Keratinocyte (primary cell): ENCODE measurements at regions not wholly inside any gene's neighbourhood (a gene's known extent, or its start where the extent isn't known, plus 50 kb on each side); places are given as distances from the start of the nearest gene placed in this dataset.

Source experiments
- DNase-seq: peaks from one replicate; pipeline ENCODE4 v3.0.0-alpha.2; 2011; ENCODE audit warnings: low read depth, missing footprints, low spot score
- FAIRE-seq: peaks from 2 replicates; lab custom pipeline; 2011; peaks lifted over from hg19 to GRCh38; lab: Jason Lieb, UNC
- H2AFZ ChIP-seq: 2 replicates; pipeline ENCODE4 v1.6.0; 2012; ENCODE audit warnings: low read length, control low read depth, inconsistent platforms; ENCODE audit not compliant: control insufficient read depth
- H3K27ac ChIP-seq: 2 replicates; pipeline ENCODE4 v1.5.1; 2011; ENCODE audit warnings: low read length; ENCODE audit not compliant: control insufficient read depth, insufficient read depth
- H3K27me3 ChIP-seq: 3 replicates; pipeline ENCODE4 v1.6.0; 2011; ENCODE audit warnings: low read length; ENCODE audit not compliant: control insufficient read depth, insufficient read depth; ENCODE audit errors: extremely low read depth
- H3K36me3 ChIP-seq, 2 experiments: 2 replicates in 1 of 2; 3 replicates in 1 of 2; pipeline ENCODE4 v1.5.1; 2011; ENCODE audit warnings: low read length in 2 of 2, mild to moderate bottlenecking in 1 of 2; ENCODE audit not compliant: control insufficient read depth in 2 of 2, insufficient read depth in 2 of 2; ENCODE audit errors: extremely low read depth in 1 of 2
- H3K4me1 ChIP-seq: 3 replicates; pipeline ENCODE4 v1.5.1; 2011; ENCODE audit warnings: low read length; ENCODE audit not compliant: control insufficient read depth, insufficient read depth; ENCODE audit errors: extremely low read depth
- H3K4me2 ChIP-seq: 3 replicates; pipeline ENCODE4 v1.6.0; 2011; ENCODE audit warnings: low read depth, low read length; ENCODE audit not compliant: control insufficient read depth, insufficient read depth; ENCODE audit errors: extremely low read depth
- H3K4me3 ChIP-seq, 3 experiments: fragments of 200-600 bp in 1 of 3; sonication (generic) in 1 of 3; 2 replicates in 2 of 3; 3 replicates in 1 of 3; pipeline ENCODE4 v1.5.1; 2011 to 2016; ENCODE audit warnings: low read length in 3 of 3, mild to moderate bottlenecking in 3 of 3, control low read depth in 2 of 3, inconsistent platforms in 1 of 3, low read depth in 1 of 3, mixed read lengths in 1 of 3, mixed run types in 1 of 3, moderate library complexity in 1 of 3; ENCODE audit not compliant: control insufficient read depth in 2 of 3, insufficient read depth in 2 of 3; ENCODE audit errors: extremely low read depth in 1 of 3
- H3K79me2 ChIP-seq: 2 replicates; pipeline ENCODE4 v1.6.0; 2012; ENCODE audit warnings: low read length; ENCODE audit not compliant: control insufficient read depth, insufficient read depth
- H3K9ac ChIP-seq: 3 replicates; pipeline ENCODE4 v1.6.0; 2011; ENCODE audit warnings: low read length; ENCODE audit not compliant: control insufficient read depth, insufficient read depth; ENCODE audit errors: extremely low read depth
- H3K9me1 ChIP-seq: 3 replicates; pipeline ENCODE4 v1.6.0; 2011; ENCODE audit warnings: low read length; ENCODE audit not compliant: control insufficient read depth, insufficient read depth; ENCODE audit errors: extremely low read depth
- H3K9me3 ChIP-seq: 2 replicates; pipeline ENCODE4 v1.5.1; 2012; ENCODE audit warnings: low read depth, low read length; ENCODE audit not compliant: control insufficient read depth
- H4K20me1 ChIP-seq: 3 replicates; pipeline ENCODE4 v1.6.0; 2011; ENCODE audit warnings: low read length; ENCODE audit not compliant: control insufficient read depth, insufficient read depth; ENCODE audit errors: extremely low read depth
- EZH2 ChIP-seq: IDR thresholded peaks from one replicate; pipeline ENCODE4 v1.6.1; 2012; ENCODE audit warnings: inconsistent platforms, mild to moderate bottlenecking, low read length, moderate library complexity
- dilution Hi-C: fragments of 300-500 bp; cut with MboI; formaldehyde crosslinking; loops from one replicate; pipeline ENCODE4 v1.7.0; 2020; ENCODE audit warnings: low sequenced_read_pairs; ENCODE audit not compliant: extremely low pct_ligation_motif_present
- TF ChIP-seq, protein P1 (sequence below), 3 experiments: IDR thresholded peaks in 1 of 3; conservative IDR thresholded peaks in 1 of 3; optimal IDR thresholded peaks in 1 of 3; 2 replicates in 2 of 3; 3 replicates in 1 of 3; pipeline versions ENCODE3 to v1.5.1; 2011; ENCODE audit warnings: low read length in 3 of 3, mild to moderate bottlenecking in 3 of 3, moderate library complexity in 2 of 3, control low read depth in 1 of 3, inconsistent platforms in 1 of 3; ENCODE audit not compliant: insufficient read depth in 2 of 3; ENCODE audit errors: extremely low read depth in 1 of 3

DNA sequence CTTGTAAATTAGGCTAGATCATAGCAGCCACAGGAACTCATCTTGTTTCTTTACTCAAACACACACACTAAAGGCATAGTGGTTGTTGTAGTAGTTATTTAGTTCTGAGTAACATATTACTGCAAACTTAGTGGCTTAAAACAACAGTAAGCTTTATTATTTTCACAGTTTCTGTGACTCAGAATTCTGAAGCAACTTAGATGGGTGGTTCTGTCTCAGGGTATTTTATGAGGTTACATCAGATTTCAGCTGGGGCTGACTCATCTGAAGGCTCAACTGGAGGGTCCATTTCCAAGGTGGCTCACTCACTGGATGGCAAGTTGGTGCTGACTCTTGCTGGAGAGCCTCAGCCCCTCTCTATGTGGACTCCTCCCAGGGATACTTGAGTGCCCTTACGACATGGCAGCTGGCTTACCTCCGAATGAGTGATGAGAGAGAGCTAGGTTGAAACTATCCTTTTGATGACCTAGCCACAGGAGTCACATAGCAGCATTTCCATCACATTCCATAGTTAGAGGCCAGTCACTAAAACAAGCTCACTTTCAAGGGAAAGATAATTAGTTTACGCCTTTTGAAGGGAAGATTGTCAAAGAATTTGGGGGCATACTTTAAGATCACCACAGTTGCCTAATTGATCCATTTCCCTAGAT is 101.0 kb upstream of the PRNP start:
- no peak overlapping the region for H2AFZ ChIP-seq
- no peaks in the 10 kb centered on the region for H3K9me3 ChIP-seq
- H3K27me3 ChIP-seq: peaks cover 6% of the 10 kb centered on the region
- no peak overlapping the region for H3K4me3 ChIP-seq
- no peaks in the 10 kb centered on the region for H3K4me1 ChIP-seq
- no peaks in the 10 kb centered on the region for H4K20me1 ChIP-seq
- H3K27ac ChIP-seq: no peak overlapping the region
- DNase-seq (peak; percentile 50), FAIRE-seq (no peak)
- no peaks in the 10 kb centered on the region for H3K9me1 ChIP-seq
- dilution Hi-C loops: no loop called here
- no peak overlapping the region for H3K9ac ChIP-seq
- no peak overlapping the region for H3K4me2 ChIP-seq
- TF ChIP-seq EZH2: no peak
- TF ChIP-seq, protein P1, sequence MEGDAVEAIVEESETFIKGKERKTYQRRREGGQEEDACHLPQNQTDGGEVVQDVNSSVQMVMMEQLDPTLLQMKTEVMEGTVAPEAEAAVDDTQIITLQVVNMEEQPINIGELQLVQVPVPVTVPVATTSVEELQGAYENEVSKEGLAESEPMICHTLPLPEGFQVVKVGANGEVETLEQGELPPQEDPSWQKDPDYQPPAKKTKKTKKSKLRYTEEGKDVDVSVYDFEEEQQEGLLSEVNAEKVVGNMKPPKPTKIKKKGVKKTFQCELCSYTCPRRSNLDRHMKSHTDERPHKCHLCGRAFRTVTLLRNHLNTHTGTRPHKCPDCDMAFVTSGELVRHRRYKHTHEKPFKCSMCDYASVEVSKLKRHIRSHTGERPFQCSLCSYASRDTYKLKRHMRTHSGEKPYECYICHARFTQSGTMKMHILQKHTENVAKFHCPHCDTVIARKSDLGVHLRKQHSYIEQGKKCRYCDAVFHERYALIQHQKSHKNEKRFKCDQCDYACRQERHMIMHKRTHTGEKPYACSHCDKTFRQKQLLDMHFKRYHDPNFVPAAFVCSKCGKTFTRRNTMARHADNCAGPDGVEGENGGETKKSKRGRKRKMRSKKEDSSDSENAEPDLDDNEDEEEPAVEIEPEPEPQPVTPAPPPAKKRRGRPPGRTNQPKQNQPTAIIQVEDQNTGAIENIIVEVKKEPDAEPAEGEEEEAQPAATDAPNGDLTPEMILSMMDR (optimal IDR thresholded peaks at IDR 0.05 in 1 of 3, IDR thresholded peaks at IDR 0.05 in 1 of 3, conservative IDR thresholded peaks at IDR 0.05 in 1 of 3; ENCODE audit: extremely low read depth in 1 of 3, insufficient read depth in 2 of 3, low read length in 3 of 3): no peak
- no peaks in the 10 kb centered on the region for H3K36me3 ChIP-seq
- H3K79me2 ChIP-seq: no peaks in the 10 kb centered on the region

DNA sequence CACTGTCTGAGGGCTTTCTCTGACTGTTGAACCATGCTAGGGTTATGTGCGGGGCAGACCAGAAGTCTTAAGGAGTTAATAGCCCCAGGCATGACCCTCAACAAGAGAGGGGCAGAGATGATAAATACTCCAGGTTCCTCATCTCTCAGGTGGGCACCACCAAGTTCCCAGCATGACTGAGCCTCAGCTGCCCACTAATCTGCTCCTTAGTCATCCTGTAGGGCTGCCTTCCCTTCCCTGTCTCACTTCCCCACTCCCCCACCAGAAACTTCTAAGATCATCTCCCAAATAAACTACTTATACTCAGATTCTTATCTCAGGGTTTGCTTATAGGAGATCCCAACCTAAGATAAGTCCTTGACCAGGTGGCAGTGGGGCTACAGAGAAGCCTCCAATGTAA is 101.7 kb upstream of the PRNP start:
- DNase-seq (no peak), FAIRE-seq (no peak)
- Histone ChIP-seq H3K36me3 (no peaks in the 10 kb centered on the region), H3K4me3 (no peak overlapping the region), H3K4me2 (no peak overlapping the region), H4K20me1 (no peaks in the 10 kb centered on the region), H2AFZ (no peak overlapping the region), H3K9me1 (no peaks in the 10 kb centered on the region), H3K27ac (no peak overlapping the region), H3K79me2 (no peaks in the 10 kb centered on the region), H3K9ac (no peak overlapping the region), H3K9me3 (no peaks in the 10 kb centered on the region), H3K27me3 (peaks cover 6% of the 10 kb centered on the region), H3K4me1 (no peaks in the 10 kb centered on the region)
- TF ChIP-seq EZH2: no peak
- dilution Hi-C loops: no loop called here

DNA sequence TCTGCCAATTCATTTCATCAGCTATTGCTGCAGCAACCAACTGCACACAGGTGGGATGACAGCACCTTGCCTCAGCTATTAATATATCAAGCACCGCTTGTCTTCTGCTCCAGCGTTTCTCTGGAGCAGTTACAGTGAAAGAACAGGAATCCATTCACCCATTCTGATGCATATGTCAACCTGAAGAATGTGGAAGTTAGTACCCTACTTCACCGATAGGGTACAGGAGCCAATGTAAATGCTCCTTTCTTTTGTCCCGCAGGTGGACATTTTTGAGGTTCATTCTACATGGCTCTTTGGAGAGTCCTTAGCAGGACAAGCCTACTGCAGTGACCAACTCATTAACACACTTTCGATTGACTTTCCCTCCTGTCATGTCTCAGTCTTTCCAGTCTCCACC is 104.4 kb upstream of the PRNP start:
- H3K9me1 ChIP-seq: no peaks in the 10 kb centered on the region
- no peaks in the 10 kb centered on the region for H3K36me3 ChIP-seq
- no peak overlapping the region for H3K27ac ChIP-seq
- dilution Hi-C loops: no loop called here
- no peak overlapping the region for H3K4me2 ChIP-seq
- FAIRE-seq: no peak
- H3K27me3 ChIP-seq: peaks cover 6% of the 10 kb centered on the region
- H3K9ac ChIP-seq: no peak overlapping the region
- H2AFZ ChIP-seq: no peak overlapping the region
- H3K9me3 ChIP-seq: no peaks in the 10 kb centered on the region
- H3K79me2 ChIP-seq: no peaks in the 10 kb centered on the region
- no peak overlapping the region for H3K4me3 ChIP-seq
- TF ChIP-seq, protein P1 (optimal IDR thresholded peaks at IDR 0.05 in 1 of 3, IDR thresholded peaks at IDR 0.05 in 1 of 3, conservative IDR thresholded peaks at IDR 0.05 in 1 of 3; ENCODE audit: extremely low read depth in 1 of 3, insufficient read depth in 2 of 3, low read length in 3 of 3): no peak
- H3K4me1 ChIP-seq: no peaks in the 10 kb centered on the region
- H4K20me1 ChIP-seq: no peaks in the 10 kb centered on the region
- DNase-seq: no peak
